GM19463 (cell line): ENCODE measurements at regions not wholly inside any gene's neighbourhood (a gene's known extent, or its start where the extent isn't known, plus 50 kb on each side); places are given as distances from the start of the nearest gene placed in this dataset.

ENCODE experiments used
- ATAC-seq: cut with Tn5 transposase; IDR thresholded peaks from one replicate; pipeline ENCODE4 v1.9.1; 2021; ENCODE audit warnings: mild to moderate bottlenecking, moderate library complexity; ENCODE audit not compliant: unreplicated experiment

GRCh38 chr12:124726596-124727263 lies 136.9 kb downstream of the SCARB1 start:
- ATAC-seq: no peak

DNA sequence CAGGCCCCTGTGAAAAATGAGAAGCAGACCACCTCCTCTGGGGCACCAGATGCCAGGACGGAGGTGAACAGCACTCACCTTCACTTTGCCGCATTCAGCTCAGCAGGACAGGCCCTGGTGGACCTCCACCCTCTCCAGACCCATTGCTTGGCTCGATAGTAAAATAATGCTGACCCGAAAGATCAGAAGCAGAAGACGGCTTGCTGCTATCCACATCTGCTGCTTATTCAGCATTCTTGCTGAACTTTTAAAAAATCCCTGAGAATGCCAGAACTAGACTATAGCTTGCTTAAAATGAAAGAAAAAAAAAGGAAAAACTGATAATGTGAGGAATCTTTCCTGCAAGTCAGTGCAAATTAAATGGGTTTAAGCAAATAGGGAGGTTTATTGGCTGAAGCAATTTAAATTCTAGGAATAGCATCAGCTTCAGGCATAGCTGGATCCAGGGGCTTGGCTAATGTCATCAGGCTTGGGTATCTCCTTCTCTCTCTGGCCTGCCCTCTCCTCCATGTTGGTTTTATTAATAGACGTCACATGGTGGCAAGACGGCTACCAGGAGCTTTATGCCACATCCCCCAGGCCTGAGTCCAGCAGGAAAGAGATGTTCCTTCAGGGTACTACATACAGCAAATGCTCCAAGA lies 137.9 kb downstream of the SCARB1 start:
- no peak for ATAC-seq

- ATAC-seq: no peak
These were observed 138.6 kb downstream of the SCARB1 start for GRCh38 chr12:124725099-124725498.

DNA sequence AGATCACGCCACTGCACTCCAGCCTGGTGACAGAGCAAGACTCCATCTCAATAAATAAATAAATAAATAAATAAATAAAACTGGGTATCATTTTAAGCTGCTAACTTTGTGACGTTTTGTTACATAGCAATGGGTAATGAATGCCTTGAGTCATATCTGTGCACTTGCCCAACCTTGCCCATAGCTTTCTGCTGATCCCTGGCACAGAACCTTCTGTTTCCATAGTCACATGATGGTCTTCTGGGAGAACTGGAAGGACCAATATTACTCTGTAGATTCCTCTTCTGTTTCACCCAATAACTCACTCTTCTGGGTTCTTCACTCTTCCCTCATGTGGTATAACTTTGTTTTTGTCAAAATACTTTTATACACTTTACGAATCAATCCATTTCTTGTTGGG lies 140.8 kb downstream of the SCARB1 start:
- ATAC-seq: no peak

GRCh38 chr12:124721501-124722162 lies 142.0 kb downstream of the SCARB1 start:
- no peak for ATAC-seq

GRCh38 chr12:124720681-124721500 lies 142.8 kb downstream of the SCARB1 start:
- no peak for ATAC-seq

- no peak for ATAC-seq
These were observed 143.5 kb downstream of the SCARB1 start for GRCh38 chr12:124720004-124720680.

- ATAC-seq: no peak
These were observed 144.4 kb downstream of the SCARB1 start for GRCh38 chr12:124719231-124719630.

DNA sequence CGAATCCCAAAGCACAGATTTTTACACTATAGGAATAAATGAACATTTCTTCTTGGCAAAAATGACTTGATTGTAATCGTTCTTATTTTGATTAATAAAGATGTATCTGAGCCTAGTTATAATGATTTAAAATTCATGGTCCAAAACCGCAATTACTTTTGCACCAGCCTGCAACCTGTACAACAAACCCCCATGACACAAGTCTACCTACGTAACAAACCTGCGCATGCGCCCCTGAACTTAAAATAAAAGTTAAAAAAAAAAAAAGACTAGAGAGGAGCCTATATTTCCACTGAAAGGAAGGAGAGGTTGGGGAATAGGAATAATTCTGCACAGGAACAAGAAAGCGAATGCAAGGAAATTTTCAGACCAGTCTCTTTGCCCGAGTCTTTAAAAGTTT lies 145.2 kb downstream of the SCARB1 start:
- ATAC-seq: no peak

GRCh38 chr12:124718036-124718435 lies 145.6 kb downstream of the SCARB1 start:
- no peak for ATAC-seq

DNA sequence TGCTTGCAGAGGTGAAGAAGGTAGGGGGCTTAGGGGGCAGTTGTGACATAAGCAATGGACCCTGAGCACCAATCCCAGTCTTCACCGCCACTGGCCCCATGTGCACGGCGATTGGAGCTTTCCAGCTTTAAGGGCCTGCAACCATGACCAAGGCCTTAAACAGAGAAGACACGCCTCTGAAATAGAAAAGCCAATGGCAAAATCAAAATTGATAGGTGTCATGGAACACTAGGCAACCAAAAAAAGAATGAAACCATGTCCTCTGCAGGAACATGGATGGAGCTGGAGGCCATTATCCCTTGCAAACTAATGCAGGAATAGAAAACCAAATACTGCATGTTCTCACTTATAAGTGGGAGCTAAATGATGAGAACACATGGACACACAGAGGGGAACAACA lies 146.3 kb downstream of the SCARB1 start:
- no peak for ATAC-seq

GRCh38 chr12:124716208-124717130 lies 147.2 kb downstream of the SCARB1 start:
- no peak for ATAC-seq

DNA sequence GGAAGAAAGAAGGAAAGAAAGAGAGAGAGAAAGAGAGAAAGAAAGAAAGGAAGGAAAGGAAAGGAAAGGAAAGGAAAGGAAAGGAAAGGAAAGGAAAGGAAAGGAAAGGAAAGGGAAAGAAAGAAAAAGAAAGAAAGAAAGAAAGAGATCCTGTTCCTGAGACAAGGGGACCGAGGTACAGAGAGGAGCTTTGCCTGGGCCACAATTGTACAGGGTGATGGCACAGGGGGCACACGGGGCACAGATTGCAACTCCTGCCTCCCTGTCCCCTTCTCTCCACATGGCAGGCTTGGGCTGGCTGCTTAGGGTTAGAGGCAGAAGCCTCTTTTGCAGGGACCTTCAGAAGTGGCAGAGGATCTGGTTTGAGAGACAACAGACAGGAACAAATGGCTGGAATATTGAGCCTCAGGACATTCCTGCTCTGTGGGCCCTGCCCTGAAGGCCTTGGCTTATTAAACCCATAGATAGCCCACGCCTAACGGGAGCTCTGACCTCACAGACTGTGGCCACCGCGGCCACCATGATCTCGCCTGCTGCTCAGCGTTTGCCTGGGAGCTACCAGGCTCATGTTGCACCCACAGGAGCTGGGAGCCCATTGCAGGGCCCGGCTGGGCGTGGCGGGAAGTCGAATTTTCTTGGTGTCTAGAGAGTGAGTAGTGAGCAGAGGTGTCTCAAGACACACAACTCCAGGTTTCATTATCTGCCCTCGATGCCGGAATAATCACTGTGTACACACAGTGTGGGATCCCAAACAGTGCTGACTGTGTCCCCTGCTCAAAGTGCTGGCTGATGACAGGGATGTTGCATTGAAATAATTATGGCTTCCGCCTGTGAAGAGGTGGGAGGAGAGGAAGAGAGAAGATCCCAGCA lies 147.9 kb upstream of the NCOR2 start:
- ATAC-seq: no peak

- ATAC-seq: peak; percentile 88
These were observed 146.1 kb upstream of the NCOR2 start for GRCh38 chr12:124713436-124714082.

- peak; percentile 7 for ATAC-seq
These were observed 145.6 kb upstream of the NCOR2 start for GRCh38 chr12:124713041-124713435.

DNA sequence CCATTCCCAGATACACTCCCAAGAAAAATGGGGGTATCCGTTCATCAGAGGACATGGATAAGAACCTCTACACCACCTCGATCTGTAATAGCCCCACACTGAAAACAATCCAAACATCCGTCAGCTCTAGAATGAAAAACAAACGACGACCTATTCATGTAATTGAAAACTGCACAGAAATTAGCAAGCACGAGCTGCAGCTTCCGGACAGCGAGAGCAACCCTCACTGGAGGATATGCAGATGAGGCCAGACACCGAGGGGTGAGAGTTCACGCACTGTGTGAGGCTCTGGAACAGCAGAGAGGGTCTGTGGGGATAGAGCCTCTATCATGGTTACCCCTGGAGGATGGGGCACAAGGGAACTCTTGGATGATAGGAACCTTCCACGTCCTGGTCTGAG lies 143.9 kb upstream of the NCOR2 start:
- ATAC-seq: no peak

DNA sequence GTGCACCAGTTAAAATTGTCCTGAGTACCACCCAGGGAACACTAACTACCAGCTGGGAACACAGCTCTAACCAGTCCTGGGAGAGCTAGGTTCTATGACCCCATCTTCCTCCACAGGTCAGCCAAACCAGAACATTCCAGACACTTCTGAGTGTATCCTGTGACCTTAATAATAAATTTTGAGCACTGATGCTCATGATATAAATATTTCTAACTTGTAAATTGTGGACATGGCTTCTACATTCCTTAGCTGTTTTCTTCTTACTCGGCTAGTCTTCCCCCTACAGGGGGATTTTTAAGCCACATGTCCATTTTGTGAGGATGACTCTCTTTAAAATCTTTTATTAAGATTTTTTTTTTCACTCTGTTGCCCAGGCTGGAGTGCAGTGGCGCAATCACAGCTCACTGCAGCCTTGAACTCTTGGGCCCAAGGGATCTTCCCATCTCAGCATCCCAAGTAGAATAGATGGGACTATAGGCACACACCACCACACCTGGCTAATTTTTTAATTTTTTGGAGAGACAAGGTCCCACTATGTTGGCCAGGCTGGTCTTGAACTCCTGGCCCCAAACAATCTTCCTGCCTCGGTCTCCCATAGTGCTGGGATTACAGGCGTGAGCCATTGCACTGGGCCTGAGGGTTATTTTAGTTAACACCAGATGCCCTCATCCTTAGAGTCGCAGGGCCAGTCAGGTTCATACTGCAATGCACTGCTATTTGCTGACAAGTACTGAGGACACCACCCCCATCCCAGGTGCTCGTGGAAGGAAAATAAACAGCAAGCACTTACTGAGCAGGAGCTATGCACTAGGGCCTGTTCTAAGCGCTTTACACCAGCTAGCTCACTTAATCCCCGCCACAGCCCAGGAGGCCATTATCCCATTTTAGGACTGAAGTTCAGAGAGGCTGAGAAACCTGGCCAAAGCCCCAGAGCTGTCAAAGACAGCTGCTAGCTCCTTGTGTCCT lies 142.6 kb upstream of the NCOR2 start:
- ATAC-seq: no peak
